ENCODE measurements at regions not wholly inside any gene's neighbourhood (a gene's known extent, or its start where the extent isn't known, plus 50 kb on each side); places are given as distances from the start of the nearest gene placed in this dataset.
"Not testable (repeated sequence)": the region's sequence is repeated elsewhere in the genome, so short reads cannot be mapped to it uniquely, and the experiment has no call there.

GRCh38 chr10:78437998-78438906 lies 404.6 kb downstream of the RPS24 start:
- DNase-seq (ENCODE audit: low read depth) = no peak

DNA sequence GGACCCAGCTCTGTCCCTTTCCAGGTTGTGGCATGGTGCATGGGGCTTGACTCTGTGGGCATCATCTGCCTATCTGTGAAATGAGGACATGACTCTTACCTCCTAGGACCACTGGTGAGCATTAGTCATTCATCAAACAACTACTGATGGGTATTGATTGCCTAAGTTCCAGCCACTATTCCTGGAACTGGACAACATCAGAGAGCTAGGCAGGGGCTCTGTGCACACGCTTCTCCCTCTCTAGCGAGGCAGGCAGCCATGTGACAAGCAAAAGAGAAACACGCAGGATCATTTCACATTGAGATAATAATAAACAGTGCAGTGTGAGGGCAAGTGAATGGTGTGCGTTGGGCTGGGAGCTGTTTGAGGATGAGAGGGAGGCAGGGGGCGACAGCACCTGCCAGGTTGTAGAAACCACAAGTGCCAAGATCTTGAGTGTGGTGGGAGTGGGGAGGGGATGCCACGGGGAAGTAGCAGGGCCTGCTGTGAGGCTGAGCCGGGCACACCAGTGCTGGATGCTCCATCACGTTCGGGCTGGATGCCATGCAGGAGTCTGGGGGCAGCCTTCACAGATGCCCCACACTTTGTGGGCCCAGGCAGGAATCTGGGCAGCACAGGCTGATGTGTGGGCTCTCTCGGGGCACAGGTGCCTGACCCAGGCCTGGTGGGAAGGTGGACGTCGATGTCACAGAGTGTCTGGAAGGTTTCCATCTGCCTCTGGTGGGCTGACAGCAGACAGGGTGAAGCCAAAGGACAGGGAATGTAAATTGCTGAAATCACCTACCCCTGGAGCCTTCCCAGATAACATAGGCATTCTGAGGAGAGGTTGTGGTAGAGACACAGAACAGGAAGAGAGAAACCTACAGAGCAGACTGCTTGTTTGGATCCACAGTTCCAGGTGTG lies 405.5 kb downstream of the RPS24 start:
- no peak for DNase-seq (ENCODE audit: low read depth)

DNA sequence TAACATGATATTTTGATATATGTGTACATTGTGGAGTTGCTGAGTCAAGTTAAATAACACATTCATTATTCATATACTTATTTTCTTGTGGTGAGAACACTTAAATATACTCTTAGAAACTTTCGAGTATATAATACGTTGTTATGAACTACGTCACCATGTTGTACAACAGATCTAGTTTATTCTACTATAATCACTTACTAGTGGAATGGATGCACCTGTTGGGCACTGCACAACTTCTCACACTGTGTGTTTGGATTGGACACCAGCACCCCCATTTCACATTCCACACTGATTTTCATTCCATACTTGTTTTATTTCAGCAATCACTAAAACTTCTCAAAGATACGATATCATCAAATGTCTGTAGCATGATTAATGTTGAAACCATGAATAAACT lies 407.3 kb downstream of the RPS24 start:
- DNase-seq (ENCODE audit: low read depth) = no peak

DNA sequence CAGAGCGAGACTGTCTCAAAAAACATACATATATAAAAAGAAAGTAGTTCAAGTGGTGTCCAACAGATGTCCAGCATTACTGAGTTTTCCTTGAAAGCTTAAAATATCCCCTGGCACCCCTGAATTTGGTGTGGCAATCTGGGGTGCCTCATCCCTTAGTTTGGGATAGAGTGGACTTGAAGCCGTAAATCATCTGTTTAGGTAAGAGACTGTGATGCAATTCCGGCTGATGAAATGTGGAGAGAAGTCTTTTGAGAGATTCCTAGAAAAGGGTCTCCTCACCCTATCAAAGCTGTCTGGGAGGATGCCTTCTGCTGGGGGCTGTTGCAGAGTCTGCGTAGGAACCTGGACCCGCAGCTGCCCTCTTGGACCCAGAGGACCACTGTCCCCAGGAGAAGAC lies 408.0 kb downstream of the RPS24 start:
- DNase-seq (ENCODE audit: low read depth) = no peak

DNA sequence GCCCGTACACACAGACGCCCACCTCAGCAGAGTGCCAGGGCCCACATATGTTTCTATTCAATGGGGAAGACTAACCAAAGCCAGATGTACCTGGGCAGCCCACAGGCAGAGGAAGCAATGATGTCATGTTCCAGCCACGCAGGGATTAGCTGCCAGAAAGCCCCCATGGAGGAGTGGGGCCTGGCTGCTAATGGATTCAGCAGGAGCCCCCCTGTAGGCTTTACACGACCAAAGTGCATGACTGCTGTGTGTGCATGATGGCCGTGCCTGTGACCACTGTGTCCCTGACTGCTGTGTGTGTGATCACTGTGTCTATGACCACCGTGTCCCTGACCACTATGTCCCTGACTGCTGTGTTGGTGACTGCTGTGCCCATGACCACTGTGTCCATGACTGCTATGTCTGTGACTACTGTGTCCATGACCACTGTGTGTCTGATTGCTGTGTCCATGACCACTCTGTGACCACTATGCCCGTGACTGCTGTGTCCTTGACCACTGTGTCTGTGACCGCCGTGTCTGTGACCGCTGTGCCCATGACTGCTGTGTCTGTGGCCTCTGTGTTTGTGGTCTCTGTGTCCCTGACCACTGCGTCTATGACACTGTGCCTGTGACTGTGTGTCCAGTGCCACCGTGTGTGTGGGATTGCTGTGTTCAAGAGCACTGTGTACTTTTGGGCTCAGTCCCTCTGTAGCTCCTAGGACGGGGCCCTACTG lies 409.3 kb downstream of the RPS24 start:
- no peak for DNase-seq (ENCODE audit: low read depth)

- no peak for DNase-seq (ENCODE audit: low read depth)
Measured at GRCh38 chr10:78443900-78444571, 410.4 kb downstream of the RPS24 start.

DNA sequence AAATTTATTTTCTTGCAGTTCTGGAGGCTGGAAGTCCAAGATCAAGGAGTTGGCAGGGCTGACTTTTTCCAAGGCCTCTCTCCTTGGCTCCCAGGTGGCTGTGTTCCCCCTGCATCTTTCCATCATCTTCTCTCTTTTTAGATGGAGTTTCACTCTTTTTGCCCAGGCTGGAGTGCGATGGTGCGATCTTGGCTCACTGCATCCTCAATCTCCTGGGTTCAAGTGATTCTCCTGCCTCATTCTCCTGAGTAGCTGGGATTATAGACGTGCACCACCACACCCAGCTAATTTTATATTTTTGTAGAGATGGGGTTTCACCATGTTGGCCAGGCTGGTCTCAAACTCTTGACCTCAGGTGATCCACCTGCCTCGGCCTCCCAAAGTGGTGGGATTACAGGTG lies 411.1 kb downstream of the RPS24 start:
- DNase-seq (ENCODE audit: low read depth) = not testable (repeated sequence)

- no peak for DNase-seq (ENCODE audit: low read depth)
Measured at GRCh38 chr10:78445308-78445707, 411.6 kb downstream of the RPS24 start.

DNA sequence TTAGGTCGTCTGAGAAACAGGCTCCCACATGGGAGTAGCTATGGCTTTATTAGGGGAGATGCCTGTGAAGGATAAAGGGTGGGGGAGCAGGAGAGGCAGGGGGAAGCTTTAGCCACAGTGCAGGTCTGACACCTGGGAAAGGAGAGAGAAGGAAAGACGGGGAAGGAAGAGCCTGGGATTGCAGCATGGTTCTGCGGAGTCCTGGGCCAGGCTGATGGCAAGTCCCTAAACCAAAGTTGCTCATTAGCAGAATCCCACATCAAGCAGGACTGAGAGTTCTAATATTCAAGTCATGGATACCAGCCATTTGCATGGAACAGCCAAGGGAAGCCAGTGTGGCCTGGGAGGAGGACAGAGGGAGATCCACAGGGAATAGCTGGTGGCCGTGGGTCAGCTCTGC lies 414.8 kb downstream of the RPS24 start:
- DNase-seq (ENCODE audit: low read depth) = no peak

DNA sequence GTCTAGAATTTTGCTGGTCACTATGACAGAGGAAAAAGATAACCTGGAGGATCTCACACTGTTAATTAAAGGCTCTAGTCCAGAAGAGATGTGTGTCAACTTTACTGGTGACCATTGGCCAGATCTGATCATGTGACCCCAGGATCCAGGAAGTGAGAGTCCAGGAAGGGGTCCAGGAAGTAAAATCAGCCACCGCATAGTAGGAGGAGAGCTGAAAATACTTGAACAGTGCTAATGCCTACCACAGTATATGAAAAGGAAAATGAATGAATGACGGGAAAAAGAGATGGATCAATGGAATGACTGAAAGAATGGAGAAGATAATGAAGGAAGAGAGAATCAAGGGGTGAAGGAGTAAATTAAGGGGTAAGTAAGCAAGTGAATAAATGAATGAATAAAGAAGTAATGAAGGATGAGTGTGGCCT lies 415.3 kb downstream of the RPS24 start:
- no peak for DNase-seq (ENCODE audit: low read depth)

- DNase-seq (ENCODE audit: low read depth) = no peak
Measured at GRCh38 chr10:78449554-78449953, 415.9 kb downstream of the RPS24 start.

DNA sequence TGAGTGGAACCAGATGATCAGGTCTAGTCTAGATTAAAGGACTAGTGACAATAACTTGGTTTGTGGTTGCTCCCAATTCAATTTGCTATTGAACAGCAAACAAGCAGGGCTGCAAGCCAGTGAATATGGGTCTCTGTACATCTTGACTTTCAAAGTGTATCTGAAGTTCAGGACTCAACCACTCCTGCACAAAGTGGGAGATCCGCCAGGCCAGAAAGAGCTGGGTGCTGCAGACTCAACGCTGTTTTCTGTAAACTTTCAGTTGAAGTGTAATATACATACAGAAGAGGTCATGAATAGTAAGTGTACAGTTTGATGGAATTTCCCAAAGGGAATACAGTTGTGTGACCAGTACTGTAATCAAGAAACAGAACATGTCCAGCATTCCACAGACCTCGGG lies 416.6 kb downstream of the RPS24 start:
- no peak for DNase-seq (ENCODE audit: low read depth)

GRCh38 chr10:78450807-78451485 lies 417.3 kb downstream of the RPS24 start:
- DNase-seq (ENCODE audit: low read depth) = no peak

DNA sequence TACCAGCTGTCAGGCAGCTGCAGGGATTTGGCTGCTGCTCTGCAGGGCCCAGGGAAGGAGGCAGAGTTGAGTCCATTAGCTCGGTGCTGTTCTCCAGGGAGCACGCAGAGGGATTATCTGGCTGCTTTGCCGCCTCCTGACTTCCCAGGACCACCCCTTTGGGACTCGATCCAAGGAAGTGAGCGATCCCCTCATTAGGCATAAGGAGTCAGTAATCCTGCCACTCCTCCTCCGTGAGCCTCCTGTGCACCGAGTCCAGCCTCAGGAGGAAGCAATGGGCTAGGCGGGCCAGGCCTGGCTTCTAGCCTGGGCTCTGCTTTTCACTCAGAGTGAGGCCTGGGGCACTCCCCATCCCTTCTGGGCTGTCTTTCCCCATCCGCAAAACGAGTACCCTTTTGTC lies 417.9 kb downstream of the RPS24 start:
- no peak for DNase-seq (ENCODE audit: low read depth)

DNA sequence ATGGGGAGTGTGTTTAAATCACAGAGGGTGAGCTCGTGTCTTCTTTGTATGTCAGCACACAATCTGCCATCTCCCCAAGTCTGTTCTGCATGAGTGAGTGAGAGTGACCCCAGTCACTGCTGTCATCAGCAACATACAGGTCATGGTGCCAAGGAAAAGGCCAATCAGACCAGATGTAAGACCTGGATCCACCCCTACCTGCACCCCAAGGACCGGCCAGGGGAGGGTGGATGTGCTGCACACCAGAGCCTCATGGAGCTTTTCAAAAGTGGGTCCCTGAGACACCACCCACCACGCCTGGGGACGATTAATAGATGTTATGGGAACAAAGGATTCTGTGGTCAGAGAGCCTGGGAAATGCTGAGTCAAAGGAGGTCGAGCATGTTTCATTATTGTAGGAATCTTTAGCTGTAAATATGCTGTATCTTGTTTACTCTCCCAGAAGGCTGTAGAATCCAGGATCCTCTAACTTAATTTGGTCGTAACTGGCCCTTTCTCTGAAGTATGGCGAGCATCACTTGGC lies 420.5 kb downstream of the RPS24 start:
- no peak for DNase-seq (ENCODE audit: low read depth)

DNA sequence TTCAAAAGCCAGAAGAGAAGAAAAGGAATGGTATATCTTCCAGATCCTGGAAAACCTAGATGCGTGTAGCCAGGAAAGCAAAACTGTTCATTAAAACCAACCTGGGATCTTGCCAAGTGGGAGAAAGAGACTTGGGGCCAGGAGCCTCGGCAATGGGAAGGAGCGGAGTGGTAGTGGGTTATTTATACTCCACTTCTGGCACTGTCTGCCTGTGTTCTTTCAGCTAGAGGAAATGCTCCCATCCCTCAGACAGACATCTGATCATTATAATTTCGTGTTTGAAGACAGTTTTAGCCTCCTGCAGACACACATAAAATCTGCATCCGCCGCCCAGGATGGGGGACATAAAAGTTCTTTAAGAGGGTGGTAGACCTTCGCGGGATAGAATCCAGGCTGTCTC lies 421.6 kb downstream of the RPS24 start:
- no peak for DNase-seq (ENCODE audit: low read depth)

DNA sequence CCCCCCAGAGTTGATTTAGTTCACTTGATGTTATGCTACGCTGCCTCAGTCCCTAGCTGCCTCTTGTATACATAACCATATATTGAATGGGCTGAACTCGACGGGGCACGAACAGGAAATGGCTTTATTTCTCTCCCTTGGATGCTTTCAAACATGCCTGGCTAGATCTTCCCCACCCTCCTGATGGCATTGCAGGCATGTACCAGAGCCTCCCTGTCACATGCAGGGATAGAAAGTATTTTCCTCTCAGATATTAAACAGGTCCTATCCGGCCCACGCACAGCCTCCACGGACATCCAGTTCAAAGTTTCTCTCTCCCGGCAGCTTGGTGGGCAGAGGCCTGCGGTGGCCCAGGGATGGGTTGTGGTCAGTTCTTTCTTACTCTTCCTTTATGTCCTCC lies 422.1 kb downstream of the RPS24 start:
- no peak for DNase-seq (ENCODE audit: low read depth)

DNA sequence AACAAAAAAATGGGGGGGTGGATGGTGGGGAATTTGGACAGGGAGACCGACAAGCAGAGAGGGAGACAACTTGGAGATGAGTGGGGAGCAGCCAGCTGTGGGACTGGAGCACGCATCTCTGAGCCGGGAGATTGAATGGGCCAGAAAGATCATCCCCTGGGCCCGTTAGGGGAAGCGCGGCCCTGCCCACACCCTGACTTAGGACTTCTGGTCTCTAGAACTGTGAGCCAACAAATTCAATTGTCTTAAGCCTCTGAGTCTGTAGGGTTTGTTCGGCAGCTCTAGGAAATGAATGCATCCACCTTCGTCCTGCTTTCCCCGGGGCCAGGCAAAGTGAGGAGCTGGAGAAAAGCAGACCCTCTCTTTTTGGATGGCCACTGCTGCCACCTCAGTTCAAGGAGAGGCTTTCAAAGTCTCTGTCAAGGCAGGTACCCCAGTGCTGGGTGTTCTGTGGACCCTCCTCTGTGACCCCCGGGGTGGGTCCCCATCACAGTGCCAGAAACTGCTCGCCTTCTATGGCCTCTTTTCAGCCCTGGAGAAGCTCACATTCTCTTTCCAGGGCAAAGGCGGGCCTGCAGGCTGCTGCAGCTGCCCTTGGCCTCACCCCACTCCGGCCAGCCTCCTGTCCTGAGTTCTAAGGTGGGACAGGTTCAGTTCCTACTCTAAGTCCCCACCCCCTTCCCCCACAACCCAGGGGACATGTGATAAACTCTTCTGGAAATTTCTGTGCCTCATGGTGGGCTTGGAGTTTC lies 423.2 kb downstream of the RPS24 start:
- DNase-seq (ENCODE audit: low read depth) = no peak

DNA sequence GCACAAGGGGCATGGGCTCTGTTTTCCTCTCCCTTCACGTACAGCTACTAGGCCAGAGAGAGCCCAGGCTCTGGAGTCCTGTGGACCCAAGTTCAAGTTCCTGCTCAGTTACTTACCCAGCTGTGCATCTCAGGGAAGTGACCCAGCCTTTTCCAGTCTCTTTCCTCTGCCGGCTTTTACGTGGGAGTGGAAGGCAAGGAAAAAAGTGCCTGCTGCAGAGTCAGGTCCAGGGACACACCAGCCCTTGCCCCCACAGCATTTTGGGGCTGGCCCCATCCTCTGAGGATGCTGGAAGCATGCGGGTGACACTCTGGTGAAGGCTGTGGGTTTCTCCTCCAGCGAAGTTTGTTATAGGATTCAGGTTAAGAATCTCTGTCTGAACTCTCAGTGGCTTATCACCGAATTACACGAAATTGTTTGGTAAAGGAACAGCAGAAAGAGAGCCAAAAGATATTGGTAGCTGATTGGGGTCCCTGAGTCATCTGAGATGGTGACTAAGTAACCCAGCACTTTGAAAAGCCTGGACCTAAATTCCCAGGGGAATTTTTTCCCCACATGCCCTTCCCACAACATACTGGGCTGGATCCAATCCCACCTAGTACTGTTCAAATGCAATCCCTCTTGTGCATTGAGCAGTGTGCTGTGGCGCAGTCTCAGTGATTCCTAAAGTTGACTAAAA lies 424.3 kb downstream of the RPS24 start:
- DNase-seq (ENCODE audit: low read depth) = no peak

All from stimulated activated CD8-positive, alpha-beta memory T cell treated with anti-CD3 and anti-CD28 coated beads, Interleukin-12 subunit alpha, Interleukin-12 subunit beta, amount 100 ng/mL, for 4 hours (primary cell).